A549 (cell line): ENCODE measurements at regions not wholly inside any gene's neighbourhood (a gene's known extent, or its start where the extent isn't known, plus 50 kb on each side); places are given as distances from the start of the nearest gene placed in this dataset.

Source experiments
- CHD2 ChIP-seq: fragments of 150-350 bp; IDR thresholded peaks from 2 replicates; pipeline ENCODE4 v1.6.1; 2014; ENCODE audit warnings: low read length; ENCODE audit not compliant: partially characterized antibody
- GATA3 ChIP-seq: IDR thresholded peaks from 2 replicates; pipeline ENCODE4 v1.6.1; 2012; ENCODE audit warnings: borderline replicate concordance
- REST ChIP-seq: fragments of 200-600 bp; sonication (generic); IDR thresholded peaks from 2 replicates; pipeline ENCODE4 v1.6.1; 2016; ENCODE audit warnings: antibody characterized with exemption, mild to moderate bottlenecking, moderate library complexity
- ZNF302 ChIP-seq: fragments of 250-450 bp; sonication (Bioruptor Pico); IDR thresholded peaks from 2 replicates; pipeline ENCODE4 v1.9.0; 2021; ENCODE audit warnings: inconsistent platforms, mild to moderate bottlenecking, moderate library complexity
- TF ChIP-seq, protein P1 (sequence below): fragments of >200 bp; sonication (Bioruptor Twin); formaldehyde crosslinking; IDR thresholded peaks from 3 replicates; pipeline ENCODE4 v1.5.1; 2016

- TF ChIP-seq GATA3, result no peak
- TF ChIP-seq, protein P1, sequence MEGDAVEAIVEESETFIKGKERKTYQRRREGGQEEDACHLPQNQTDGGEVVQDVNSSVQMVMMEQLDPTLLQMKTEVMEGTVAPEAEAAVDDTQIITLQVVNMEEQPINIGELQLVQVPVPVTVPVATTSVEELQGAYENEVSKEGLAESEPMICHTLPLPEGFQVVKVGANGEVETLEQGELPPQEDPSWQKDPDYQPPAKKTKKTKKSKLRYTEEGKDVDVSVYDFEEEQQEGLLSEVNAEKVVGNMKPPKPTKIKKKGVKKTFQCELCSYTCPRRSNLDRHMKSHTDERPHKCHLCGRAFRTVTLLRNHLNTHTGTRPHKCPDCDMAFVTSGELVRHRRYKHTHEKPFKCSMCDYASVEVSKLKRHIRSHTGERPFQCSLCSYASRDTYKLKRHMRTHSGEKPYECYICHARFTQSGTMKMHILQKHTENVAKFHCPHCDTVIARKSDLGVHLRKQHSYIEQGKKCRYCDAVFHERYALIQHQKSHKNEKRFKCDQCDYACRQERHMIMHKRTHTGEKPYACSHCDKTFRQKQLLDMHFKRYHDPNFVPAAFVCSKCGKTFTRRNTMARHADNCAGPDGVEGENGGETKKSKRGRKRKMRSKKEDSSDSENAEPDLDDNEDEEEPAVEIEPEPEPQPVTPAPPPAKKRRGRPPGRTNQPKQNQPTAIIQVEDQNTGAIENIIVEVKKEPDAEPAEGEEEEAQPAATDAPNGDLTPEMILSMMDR, result no peak
- TF ChIP-seq REST, result no peak
- TF ChIP-seq ZNF302 (CRISPR knock-in tag), result no peak
- TF ChIP-seq CHD2, result no peak
Measured at GRCh38 chr13:40438022-40438680, 228.3 kb downstream of the FOXO1 start.
